Endothelial cell of umbilical vein (primary cell): ENCODE measurements at regions not wholly inside any gene's neighbourhood (a gene's known extent, or its start where the extent isn't known, plus 50 kb on each side); places are given as distances from the start of the nearest gene placed in this dataset.

Source experiments
- CTCF ChIP-seq, 2 donors: IDR thresholded peaks; 1 replicate in 1 of 2; 2 replicates in 1 of 2; pipeline ENCODE4 v1.5.1; 2011; ENCODE audit warnings: low read length in 2 of 2, mild to moderate bottlenecking in 2 of 2, moderate library complexity in 2 of 2, control low read depth in 1 of 2, inconsistent platforms in 1 of 2, low read depth in 1 of 2; ENCODE audit not compliant: insufficient read depth in 1 of 2; ENCODE audit errors: extremely low read depth in 1 of 2
- EZH2 ChIP-seq: IDR thresholded peaks from 2 replicates; pipeline ENCODE4 v1.6.1; 2012; ENCODE audit warnings: borderline replicate concordance, low read depth, mild to moderate bottlenecking, moderate library complexity, low read length, inconsistent platforms; ENCODE audit not compliant: severe bottlenecking
- FOS ChIP-seq: IDR thresholded peaks from 2 replicates; pipeline ENCODE4 v1.6.1; 2011; ENCODE audit warnings: mild to moderate bottlenecking, low read length, moderate library complexity, borderline replicate concordance; ENCODE audit not compliant: insufficient read depth
- GATA2 ChIP-seq: IDR thresholded peaks from 2 replicates; pipeline ENCODE4 v1.7.0; 2011; ENCODE audit warnings: low read depth, mild to moderate bottlenecking, moderate library complexity, mixed read lengths, low read length; ENCODE audit not compliant: insufficient read length, insufficient read depth
- JUN ChIP-seq: IDR thresholded peaks from 2 replicates; pipeline ENCODE4 v1.6.1; 2011; ENCODE audit warnings: borderline replicate concordance, low read depth; ENCODE audit not compliant: insufficient read length, insufficient read depth
- MAX ChIP-seq: IDR thresholded peaks from 2 replicates; pipeline ENCODE4 v1.6.1; 2011; ENCODE audit not compliant: insufficient read depth, insufficient read length
- MYC ChIP-seq: IDR thresholded peaks from one replicate; pipeline ENCODE4 v1.6.1; 2011; ENCODE audit warnings: mild to moderate bottlenecking, low read depth, low read length
- POLR2A ChIP-seq: IDR thresholded peaks from 2 replicates; pipeline ENCODE4 v1.6.1; 2012; ENCODE audit warnings: low read depth, mild to moderate bottlenecking, control low read depth, low read length
- POLR2AphosphoS5 ChIP-seq: IDR thresholded peaks from 2 replicates; pipeline ENCODE4 v1.6.1; 2012; ENCODE audit warnings: low read depth, mild to moderate bottlenecking, control low read depth, low read length, moderate library complexity; ENCODE audit not compliant: insufficient read depth

GRCh38 chr15:35936284-35936683 lies 390.3 kb upstream of the DPH6 start:
- TF ChIP-seq CTCF (IDR thresholded peaks at IDR 0.05; ENCODE audit: extremely low read depth in 1 of 2, insufficient read depth in 1 of 2, low read depth in 1 of 2, low read length in 2 of 2): no peak
- TF ChIP-seq POLR2A: no peak
- no peak for TF ChIP-seq MAX
- TF ChIP-seq FOS: no peak
- no peak for TF ChIP-seq EZH2
- TF ChIP-seq POLR2AphosphoS5: no peak
- TF ChIP-seq JUN: no peak
- TF ChIP-seq MYC: no peak
- TF ChIP-seq GATA2: no peak
